Panc1 (cell line): ENCODE measurements at regions not wholly inside any gene's neighbourhood (a gene's known extent, or its start where the extent isn't known, plus 50 kb on each side); places are given as distances from the start of the nearest gene placed in this dataset.

ENCODE experiments used
- POLR2AphosphoS5 ChIP-seq: IDR thresholded peaks from 2 replicates; pipeline ENCODE4 v1.6.1; 2012; ENCODE audit warnings: mild to moderate bottlenecking, low read depth, low read length, moderate library complexity
- REST ChIP-seq, 2 experiments: IDR thresholded peaks; 2 replicates each; pipeline ENCODE4 v1.6.1; 2011 to 2012; ENCODE audit warnings: low read depth in 2 of 2, control low read depth in 1 of 2, low read length in 1 of 2, mild to moderate bottlenecking in 1 of 2, moderate library complexity in 1 of 2; ENCODE audit not compliant: insufficient read depth in 1 of 2
- SIN3A ChIP-seq: IDR thresholded peaks from 2 replicates; pipeline ENCODE4 v1.6.1; 2012; ENCODE audit warnings: low read depth, mild to moderate bottlenecking, low read length, moderate library complexity, borderline replicate concordance; ENCODE audit not compliant: insufficient read depth
- TCF7L2 ChIP-seq: IDR thresholded peaks from 2 replicates; pipeline ENCODE4 v1.6.1; 2011; ENCODE audit warnings: mild to moderate bottlenecking, low read depth, low read length, inconsistent platforms
- TF ChIP-seq, protein P1 (sequence below): fragments of 450-650 bp; IDR thresholded peaks from 2 replicates; pipeline ENCODE4 v1.5.1; 2017; ENCODE audit warnings: mild to moderate bottlenecking

DNA sequence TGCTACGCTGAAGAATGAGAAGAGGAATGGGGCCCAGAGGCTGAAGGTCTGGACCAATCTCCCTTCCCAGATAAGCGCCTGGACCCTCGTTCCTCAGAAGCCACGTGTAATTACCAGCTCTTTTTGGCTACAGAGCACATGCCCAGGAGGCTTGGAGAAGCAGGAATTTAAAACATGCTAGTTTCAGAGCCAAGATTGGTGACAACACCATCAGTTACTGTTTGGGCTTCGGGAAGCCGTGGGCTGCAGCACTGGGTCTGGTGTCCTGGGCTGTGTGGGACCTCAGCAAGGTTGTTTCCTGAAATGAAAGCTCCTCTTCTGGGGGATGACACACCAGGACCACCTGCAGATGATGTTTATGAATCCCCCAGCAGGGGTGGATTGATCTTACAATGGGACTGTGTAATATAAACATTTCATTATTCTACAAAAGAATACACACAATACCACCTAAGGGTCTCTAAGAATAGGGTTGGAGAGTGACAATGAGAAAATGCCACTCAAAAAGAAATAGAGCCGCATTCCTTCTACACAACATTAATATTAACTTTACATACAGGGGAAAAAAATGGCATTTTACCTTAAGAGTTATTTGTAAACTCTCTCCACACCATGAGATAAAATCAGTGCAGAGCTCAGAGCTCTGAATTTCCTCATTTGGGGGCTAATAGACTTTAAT lies 207.8 kb upstream of the FOXQ1 start:
- TF ChIP-seq REST (IDR thresholded peaks at IDR 0.05; ENCODE audit: insufficient read depth in 1 of 2, low read depth in 2 of 2, low read length in 1 of 2) (no peak), POLR2AphosphoS5 (no peak), SIN3A (no peak), TCF7L2 (0 out of 2 replicates have a peak, but pooled peaks have one; percentile 4)
- TF ChIP-seq, protein P1, sequence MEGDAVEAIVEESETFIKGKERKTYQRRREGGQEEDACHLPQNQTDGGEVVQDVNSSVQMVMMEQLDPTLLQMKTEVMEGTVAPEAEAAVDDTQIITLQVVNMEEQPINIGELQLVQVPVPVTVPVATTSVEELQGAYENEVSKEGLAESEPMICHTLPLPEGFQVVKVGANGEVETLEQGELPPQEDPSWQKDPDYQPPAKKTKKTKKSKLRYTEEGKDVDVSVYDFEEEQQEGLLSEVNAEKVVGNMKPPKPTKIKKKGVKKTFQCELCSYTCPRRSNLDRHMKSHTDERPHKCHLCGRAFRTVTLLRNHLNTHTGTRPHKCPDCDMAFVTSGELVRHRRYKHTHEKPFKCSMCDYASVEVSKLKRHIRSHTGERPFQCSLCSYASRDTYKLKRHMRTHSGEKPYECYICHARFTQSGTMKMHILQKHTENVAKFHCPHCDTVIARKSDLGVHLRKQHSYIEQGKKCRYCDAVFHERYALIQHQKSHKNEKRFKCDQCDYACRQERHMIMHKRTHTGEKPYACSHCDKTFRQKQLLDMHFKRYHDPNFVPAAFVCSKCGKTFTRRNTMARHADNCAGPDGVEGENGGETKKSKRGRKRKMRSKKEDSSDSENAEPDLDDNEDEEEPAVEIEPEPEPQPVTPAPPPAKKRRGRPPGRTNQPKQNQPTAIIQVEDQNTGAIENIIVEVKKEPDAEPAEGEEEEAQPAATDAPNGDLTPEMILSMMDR = no peak
